Neuronal stem cell (in vitro differentiated cells): ENCODE measurements at regions not wholly inside any gene's neighbourhood (a gene's known extent, or its start where the extent isn't known, plus 50 kb on each side); places are given as distances from the start of the nearest gene placed in this dataset.
A peak's percentile ranks its signal among the peaks of the same experiment; 100 is the strongest.
"Not testable (repeated sequence)": the region's sequence is repeated elsewhere in the genome, so short reads cannot be mapped to it uniquely, and the experiment has no call there.

Experiments used
- DNase-seq: peaks from one replicate; pipeline ENCODE4 v3.0.0-alpha.2; 2013; ENCODE audit warnings: low spot score
- H2AFZ ChIP-seq: one replicate; pipeline ENCODE4 v1.6.1; 2013; ENCODE audit warnings: mild to moderate bottlenecking, low read length, inconsistent platforms
- H2AK5ac ChIP-seq: 2 replicates; pipeline ENCODE4 v1.6.1; 2013; ENCODE audit warnings: low read depth, mild to moderate bottlenecking, inconsistent platforms, low read length, moderate library complexity, mixed read lengths
- H2BK120ac ChIP-seq: 2 replicates; pipeline ENCODE4 v1.6.1; 2013; ENCODE audit warnings: low read depth, mild to moderate bottlenecking, inconsistent platforms, low read length, moderate library complexity, mixed read lengths
- H2BK12ac ChIP-seq: one replicate; pipeline ENCODE4 v1.6.1; 2013; ENCODE audit warnings: low read length, inconsistent platforms
- H2BK15ac ChIP-seq: 2 replicates; pipeline ENCODE4 v1.6.1; 2013; ENCODE audit warnings: mild to moderate bottlenecking, low read length, inconsistent platforms, mixed read lengths
- H2BK5ac ChIP-seq: one replicate; pipeline ENCODE4 v1.6.1; 2013; ENCODE audit warnings: inconsistent platforms, mild to moderate bottlenecking, low read length, moderate library complexity
- H3K14ac ChIP-seq: one replicate; pipeline ENCODE4 v1.6.1; 2013; ENCODE audit warnings: low read length, inconsistent platforms
- H3K18ac ChIP-seq: 2 replicates; pipeline ENCODE4 v1.6.1; 2013; ENCODE audit warnings: low read length, inconsistent platforms
- H3K23ac ChIP-seq: 2 replicates; pipeline ENCODE4 v1.6.1; 2013; ENCODE audit warnings: low read depth, mild to moderate bottlenecking, mixed read lengths, low read length, inconsistent platforms; ENCODE audit not compliant: poor library complexity
- H3K27ac ChIP-seq: replicated peaks from 3 replicates; pipeline ENCODE4 v1.5.1; 2013; ENCODE audit warnings: low read length, inconsistent platforms
- H3K27me3 ChIP-seq, 3 experiments: 2 replicates each; pipeline ENCODE4 v1.6.1; 2013; ENCODE audit warnings: low read length in 3 of 3, mild to moderate bottlenecking in 2 of 3, inconsistent platforms in 1 of 3, low read depth in 1 of 3, mixed read lengths in 1 of 3, moderate library complexity in 1 of 3; ENCODE audit not compliant: control insufficient read depth in 3 of 3, insufficient read depth in 3 of 3
- H3K36me3 ChIP-seq, 2 donors: replicated peaks in 1 of 2; 2 replicates each; pipeline ENCODE4 v1.6.1; 2013; ENCODE audit warnings: low read length in 2 of 2; ENCODE audit not compliant: control insufficient read depth in 2 of 2, insufficient read depth in 2 of 2
- H3K4ac ChIP-seq: 2 replicates; pipeline ENCODE4 v1.6.1; 2013; ENCODE audit warnings: inconsistent platforms, mild to moderate bottlenecking, low read length, moderate library complexity
- H3K4me1 ChIP-seq, 2 donors: 1 replicate in 1 of 2; 2 replicates in 1 of 2; pipeline ENCODE4 v1.6.1; 2013; ENCODE audit warnings: low read length in 2 of 2, low read depth in 1 of 2; ENCODE audit not compliant: control insufficient read depth in 2 of 2, insufficient read depth in 1 of 2
- H3K4me2 ChIP-seq: one replicate; pipeline ENCODE4 v1.6.1; 2013; ENCODE audit warnings: mild to moderate bottlenecking, low read length, inconsistent platforms; ENCODE audit not compliant: insufficient read depth, poor library complexity, severe bottlenecking
- H3K4me3 ChIP-seq, 2 donors: 2 replicates each; pipeline ENCODE4 v1.5.1; 2013; ENCODE audit warnings: low read length in 2 of 2, mild to moderate bottlenecking in 2 of 2, inconsistent platforms in 1 of 2, moderate library complexity in 1 of 2
- H3K79me1 ChIP-seq: one replicate; pipeline ENCODE4 v1.6.1; 2013; ENCODE audit warnings: low read depth, mild to moderate bottlenecking, inconsistent platforms, low read length, moderate library complexity
- H3K9ac ChIP-seq: one replicate; pipeline ENCODE4 v1.6.1; 2013; ENCODE audit warnings: mild to moderate bottlenecking, low read depth, low read length, inconsistent platforms; ENCODE audit not compliant: poor library complexity
- H3K9me3 ChIP-seq, 2 donors: replicated peaks in 1 of 2; 2 replicates each; pipeline versions ENCODE3 to v1.6.1; 2013; ENCODE audit warnings: low read length in 2 of 2, mild to moderate bottlenecking in 2 of 2, inconsistent platforms in 1 of 2, low read depth in 1 of 2, mixed read lengths in 1 of 2, moderate library complexity in 1 of 2; ENCODE audit not compliant: control insufficient read depth in 2 of 2, insufficient read depth in 1 of 2
- H4K8ac ChIP-seq: one replicate; pipeline ENCODE4 v1.6.1; 2013; ENCODE audit warnings: low read depth, mild to moderate bottlenecking, inconsistent platforms, low read length, moderate library complexity
- H4K91ac ChIP-seq: one replicate; pipeline ENCODE4 v1.6.1; 2013; ENCODE audit warnings: low read length, low read depth, mild to moderate bottlenecking, inconsistent platforms; ENCODE audit not compliant: poor library complexity
- WGBS, 2 donors: extraction: QIAGEN DNeasy Blood & Tissue Kit; methylation state at CpG; one replicate each; pipeline ENCODE4 v1.1.7; 2013; ENCODE audit warnings: missing lambda C conversion rate in 2 of 2, mixed read lengths in 1 of 2; ENCODE audit not compliant: insufficient read length in 2 of 2, insufficient replicate concordance in 1 of 2; ENCODE audit errors: extremely low coverage in 2 of 2; 5-methylcytosine and 5-hydroxymethylcytosine counted together

- H3K9me3 ChIP-seq, H3K27ac ChIP-seq, H3K18ac ChIP-seq, H2BK12ac ChIP-seq, H3K4me2 ChIP-seq, H2BK5ac ChIP-seq, H2AFZ ChIP-seq, H3K14ac ChIP-seq, DNase-seq, H3K9ac ChIP-seq, H4K8ac ChIP-seq, H2BK120ac ChIP-seq, H3K4ac ChIP-seq, H3K79me1 ChIP-seq, H3K23ac ChIP-seq, H3K4me1 ChIP-seq, H2AK5ac ChIP-seq, H3K36me3 ChIP-seq, H3K4me3 ChIP-seq, H3K27me3 ChIP-seq, H4K91ac ChIP-seq, H2BK15ac ChIP-seq: not testable (repeated sequence)
- no CpG with 5 or more reads among the region's 8 CpGs for WGBS, 2 donors
Observed at GRCh38 chr16:5295304-5295703, 197.7 kb upstream of the EEF2KMT start.

- not testable (repeated sequence) for H2BK12ac ChIP-seq, H3K36me3 ChIP-seq, H3K23ac ChIP-seq, H3K18ac ChIP-seq, H2BK15ac ChIP-seq, H3K9me3 ChIP-seq, H3K27ac ChIP-seq, H3K4me1 ChIP-seq, H3K4me3 ChIP-seq, H3K27me3 ChIP-seq, H4K91ac ChIP-seq, H3K4ac ChIP-seq, DNase-seq, H4K8ac ChIP-seq, H3K14ac ChIP-seq, H2AK5ac ChIP-seq, H2BK5ac ChIP-seq, H2BK120ac ChIP-seq, H2AFZ ChIP-seq, H3K79me1 ChIP-seq, H3K4me2 ChIP-seq, H3K9ac ChIP-seq
- no CpG with 5 or more reads among the region's 2 CpGs for WGBS, 2 donors
Observed at GRCh38 chr16:5282152-5282551, 184.6 kb upstream of the EEF2KMT start.

GRCh38 chr16:5257462-5257861 lies 159.9 kb upstream of the EEF2KMT start:
- Histone ChIP-seq H4K8ac (no peak overlapping the region), H2BK120ac (no peak overlapping the region), H2AK5ac (no peak overlapping the region), H3K36me3 (no peaks in the 10 kb centered on the region), H3K27ac (no peak overlapping the region), H2AFZ (no peak overlapping the region), H2BK12ac (no peak overlapping the region), H2BK15ac (no peak overlapping the region), H3K27me3 (no peaks in the 10 kb centered on the region), H3K4ac (no peak overlapping the region), H3K4me1 (peaks cover 0 to 1% of the 10 kb centered on the region in 2 donors), H3K18ac (no peak overlapping the region), H3K23ac (no peak overlapping the region), H3K14ac (no peak overlapping the region), H4K91ac (no peak overlapping the region), H3K79me1 (no peaks in the 10 kb centered on the region), H3K4me2 (no peak overlapping the region), H3K4me3 (no peak overlapping the region), H2BK5ac (no peak overlapping the region), H3K9ac (no peak overlapping the region), H3K9me3 (no peaks in the 10 kb centered on the region)
- no CpG with 5 or more reads among the region's 11 CpGs for WGBS, 2 donors
- no peak for DNase-seq

GRCh38 chr16:5252791-5253190 lies 155.2 kb upstream of the EEF2KMT start:
- Histone ChIP-seq H2AFZ (no peak overlapping the region), H3K4me3 (no peak overlapping the region), H3K23ac (no peak overlapping the region), H3K18ac (no peak overlapping the region), H3K9ac (no peak overlapping the region), H2BK5ac (no peak overlapping the region), H3K79me1 (no peaks in the 10 kb centered on the region), H3K27me3 (no peaks in the 10 kb centered on the region), H3K4ac (no peak overlapping the region), H3K14ac (no peak overlapping the region), H2BK15ac (no peak overlapping the region), H3K4me2 (no peak overlapping the region), H2BK12ac (peak overlapping the region; percentile 22), H2BK120ac (no peak overlapping the region), H4K91ac (no peak overlapping the region), H3K36me3 (no peaks in the 10 kb centered on the region), H4K8ac (no peak overlapping the region), H2AK5ac (no peak overlapping the region), H3K9me3 (no peaks in the 10 kb centered on the region), H3K27ac (no peak overlapping the region), H3K4me1 (peaks cover 0 to 1% of the 10 kb centered on the region in 2 donors)
- DNase-seq = no peak
- WGBS, 2 donors = no CpG with 5 or more reads among the region's 7 CpGs
